WTC11 (cell line): ENCODE measurements at regions not wholly inside any gene's neighbourhood (a gene's known extent, or its start where the extent isn't known, plus 50 kb on each side); places are given as distances from the start of the nearest gene placed in this dataset.

Experiments used
- ATAC-seq: fragments of 200-7000 bp; cut with Tn5 transposase; 2 replicates; pipeline ENCODE4 v1.10.0; 2021; ENCODE audit warnings: mild to moderate bottlenecking, moderate library complexity
- CTCF ChIA-PET: fragments of 300-600 bp; sonication (Branson Sonifier 250); formaldehyde crosslinking; loops from one replicate; lab custom pipeline; 2021; ENCODE audit warnings: antibody characterized with exemption; lab: Charles Lee
- POLR2A ChIA-PET: fragments of 350-600 bp; sonication (Branson Sonifier 250); formaldehyde crosslinking; loops from one replicate; lab custom pipeline; 2021; ENCODE audit warnings: antibody characterized with exemption; lab: Charles Lee
- DNase-seq: peaks from one replicate; pipeline ENCODE4 v3.0.0; 2021; ENCODE audit warnings: low spot score
- H3K27ac Mint-ChIP-seq: 2 replicates; pipeline ENCODE4 v1.8.0; 2021; ENCODE audit warnings: mixed read lengths
- H3K27me3 Mint-ChIP-seq: 2 replicates; pipeline ENCODE4 v1.8.0; 2021; ENCODE audit warnings: low read depth, mild to moderate bottlenecking, moderate library complexity, mixed read lengths
- H3K36me3 Mint-ChIP-seq: 2 replicates; pipeline ENCODE4 v1.8.0; 2021; ENCODE audit warnings: mixed read lengths
- H3K4me1 Mint-ChIP-seq: 2 replicates; pipeline ENCODE4 v1.8.0; 2022; ENCODE audit warnings: mixed read lengths
- H3K4me3 Mint-ChIP-seq: 2 replicates; pipeline ENCODE4 v1.8.0; 2021; ENCODE audit warnings: mild to moderate bottlenecking, moderate library complexity, mixed read lengths
- H3K9me3 Mint-ChIP-seq: 2 replicates; pipeline ENCODE4 v1.8.0; 2021; ENCODE audit warnings: mixed read lengths
- ARID4B ChIP-seq: sonication (generic); formaldehyde crosslinking; IDR thresholded peaks from 2 replicates; pipeline ENCODE4 v1.8.0; 2023; ENCODE audit warnings: missing genetic modification reagents, mild to moderate bottlenecking, borderline replicate concordance
- ESRRA ChIP-seq: sonication (generic); formaldehyde crosslinking; IDR thresholded peaks from 2 replicates; pipeline ENCODE4 v1.8.1; 2022; ENCODE audit warnings: mild to moderate bottlenecking, missing genetic modification reagents, borderline replicate concordance
- ETV6 ChIP-seq: sonication (generic); formaldehyde crosslinking; IDR thresholded peaks from 2 replicates; pipeline ENCODE4 v1.8.1; 2022; ENCODE audit warnings: mild to moderate bottlenecking, missing genetic modification reagents
- FOXJ3 ChIP-seq: sonication (generic); formaldehyde crosslinking; IDR thresholded peaks from 2 replicates; pipeline ENCODE4 v1.9.0; 2021; ENCODE audit warnings: missing genetic modification reagents, mild to moderate bottlenecking, borderline replicate concordance
- FOXP1 ChIP-seq: sonication (generic); formaldehyde crosslinking; IDR thresholded peaks from 2 replicates; pipeline ENCODE4 v1.8.0; 2022; ENCODE audit warnings: missing genetic modification reagents, mild to moderate bottlenecking, moderate library complexity, borderline replicate concordance
- HMGA2 ChIP-seq: fragments of 250-450 bp; sonication (Bioruptor Pico); IDR thresholded peaks from 2 replicates; pipeline ENCODE4 v1.4.0; 2021; ENCODE audit warnings: mild to moderate bottlenecking, moderate library complexity
- JAZF1 ChIP-seq: fragments of 250-450 bp; sonication (Bioruptor Pico); IDR thresholded peaks from 2 replicates; pipeline ENCODE4 v1.9.0; 2021; ENCODE audit warnings: moderate library complexity, mild to moderate bottlenecking, inconsistent platforms
- KAT7 ChIP-seq: sonication (generic); formaldehyde crosslinking; IDR thresholded peaks from 2 replicates; pipeline ENCODE4 v1.8.1; 2023; ENCODE audit warnings: missing genetic modification reagents, mild to moderate bottlenecking, borderline replicate concordance
- MLX ChIP-seq: sonication (generic); formaldehyde crosslinking; IDR thresholded peaks from 2 replicates; pipeline ENCODE4 v1.8.1; 2023; ENCODE audit warnings: mild to moderate bottlenecking, missing genetic modification reagents, moderate library complexity
- NR2C2 ChIP-seq: sonication (generic); formaldehyde crosslinking; IDR thresholded peaks from 2 replicates; pipeline ENCODE4 v1.8.0; 2022; ENCODE audit warnings: mild to moderate bottlenecking, missing genetic modification reagents
- SMAD3 ChIP-seq: sonication (generic); formaldehyde crosslinking; IDR thresholded peaks from 2 replicates; pipeline ENCODE4 v1.8.0; 2022; ENCODE audit warnings: missing genetic modification reagents, mild to moderate bottlenecking, borderline replicate concordance
- SOX15 ChIP-seq: fragments of 250-450 bp; sonication (Bioruptor Pico); IDR thresholded peaks from 2 replicates; pipeline ENCODE4 v1.9.0; 2021; ENCODE audit warnings: mild to moderate bottlenecking
- SP1 ChIP-seq: sonication (generic); formaldehyde crosslinking; conservative IDR thresholded peaks from 2 replicates; pipeline ENCODE4 v1.8.1; 2022; ENCODE audit warnings: missing genetic modification reagents
- USF1 ChIP-seq: sonication (generic); formaldehyde crosslinking; IDR thresholded peaks from 2 replicates; pipeline ENCODE4 v1.8.0; 2022; ENCODE audit warnings: mild to moderate bottlenecking, missing genetic modification reagents
- ZNF219 ChIP-seq: sonication (generic); formaldehyde crosslinking; IDR thresholded peaks from 2 replicates; pipeline ENCODE4 v1.8.0; 2023; ENCODE audit warnings: missing genetic modification reagents, mild to moderate bottlenecking, borderline replicate concordance
- TF ChIP-seq, protein P1 (sequence below): fragments of 250-450 bp; sonication (Bioruptor Pico); IDR thresholded peaks from 2 replicates; pipeline ENCODE4 v1.9.0; 2021; ENCODE audit warnings: moderate library complexity, mild to moderate bottlenecking, inconsistent platforms, borderline replicate concordance
- TF ChIP-seq, protein P2 (sequence below): sonication (generic); formaldehyde crosslinking; IDR thresholded peaks from 2 replicates; pipeline ENCODE4 v1.8.0; 2023; ENCODE audit warnings: missing genetic modification reagents

- TF ChIP-seq ARID4B (CRISPR knock-in tag), result no peak
- no peak for TF ChIP-seq NR2C2 (CRISPR knock-in tag)
- no peak for TF ChIP-seq SOX15 (CRISPR knock-in tag)
- no peak for TF ChIP-seq FOXJ3 (CRISPR knock-in tag)
Observed at GRCh38 chr5:50968356-50969149, 302.1 kb downstream of the PARP8 start (continued).

GRCh38 chr5:50969151-50970031 is 303.0 kb downstream of the PARP8 start:
- ChIA-PET CTCF (interaction anchor here (0.6 to 1.6 kb wide), 5 partner anchors 47 to 1038 kb away, joined by 3 to 6 read pairs (median 4); partner anchors contain the start of gene ISL1), POLR2A (interaction anchor here (0.6 kb wide), 1 partner anchor 414 kb away, joined by 3 read pairs; no protein-coding TSS in a partner anchor)
- DNase-seq (peak; percentile 38), ATAC-seq (peak; percentile 40)
- Mint-ChIP-seq H3K36me3 (no peaks in the 10 kb centered on the region), H3K4me1 (peaks cover 51% of the 10 kb centered on the region), H3K27ac (no peak overlapping the region), H3K4me3 (peak overlapping the region; percentile 81), H3K9me3 (no peaks in the 10 kb centered on the region), H3K27me3 (peaks cover 86% of the 10 kb centered on the region)
- TF ChIP-seq FOXP1 (CRISPR knock-in tag) (0 out of 2 replicates have a peak, but pooled peaks have one; percentile 33), SP1 (CRISPR knock-in tag) (0 out of 2 replicates have a peak, but pooled peaks have one; percentile 24)
- TF ChIP-seq, protein P1, sequence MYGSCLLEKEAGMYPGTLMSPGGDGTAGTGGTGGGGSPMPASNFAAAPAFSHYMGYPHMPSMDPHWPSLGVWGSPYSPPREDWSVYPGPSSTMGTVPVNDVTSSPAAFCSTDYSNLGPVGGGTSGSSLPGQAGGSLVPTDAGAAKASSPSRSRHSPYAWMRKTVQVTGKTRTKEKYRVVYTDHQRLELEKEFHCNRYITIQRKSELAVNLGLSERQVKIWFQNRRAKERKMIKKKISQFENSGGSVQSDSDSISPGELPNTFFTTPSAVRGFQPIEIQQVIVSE, result no peak

GRCh38 chr5:50975840-50976239 is 309.4 kb downstream of the PARP8 start:
- ATAC-seq (no peak), DNase-seq (no peak)
- TF ChIP-seq USF1 (CRISPR knock-in tag) (no peak), KAT7 (no peak), ESRRA (CRISPR knock-in tag) (no peak), SP1 (CRISPR knock-in tag) (no peak), SMAD3 (CRISPR knock-in tag) (no peak), MLX (CRISPR knock-in tag) (no peak), ETV6 (CRISPR knock-in tag) (no peak), ZNF219 (no peak), HMGA2 (CRISPR knock-in tag) (no peak), JAZF1 (CRISPR knock-in tag) (no peak)
- TF ChIP-seq, protein P2, sequence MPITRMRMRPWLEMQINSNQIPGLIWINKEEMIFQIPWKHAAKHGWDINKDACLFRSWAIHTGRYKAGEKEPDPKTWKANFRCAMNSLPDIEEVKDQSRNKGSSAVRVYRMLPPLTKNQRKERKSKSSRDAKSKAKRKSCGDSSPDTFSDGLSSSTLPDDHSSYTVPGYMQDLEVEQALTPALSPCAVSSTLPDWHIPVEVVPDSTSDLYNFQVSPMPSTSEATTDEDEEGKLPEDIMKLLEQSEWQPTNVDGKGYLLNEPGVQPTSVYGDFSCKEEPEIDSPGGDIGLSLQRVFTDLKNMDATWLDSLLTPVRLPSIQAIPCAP (CRISPR knock-in tag), result no peak
- TF ChIP-seq, protein P1, result no peak
- ChIA-PET CTCF (no interaction called here), POLR2A (no interaction called here)
- Mint-ChIP-seq H3K36me3 (peaks cover 3% of the 10 kb centered on the region; the same call in 1 of the 2 replicates), H3K27ac (no peak overlapping the region), H3K4me1 (no peaks in the 10 kb centered on the region), H3K4me3 (no peak overlapping the region), H3K9me3 (peaks cover 4% of the 10 kb centered on the region), H3K27me3 (peaks cover 32% of the 10 kb centered on the region)
